Ovary (tissue), 3 donors: ENCODE measurements at regions not wholly inside any gene's neighbourhood (a gene's known extent, or its start where the extent isn't known, plus 50 kb on each side); places are given as distances from the start of the nearest gene placed in this dataset.

Experiments
- CTCF ChIP-seq, 3 donors: fragments of 450-650 bp in 2 of 3; fragments of 200-600 bp in 1 of 3; IDR thresholded peaks; one replicate each; pipeline versions ENCODE4 v1.5.1 to v1.8.0; 2016 to 2022; ENCODE audit warnings: antibody characterized with exemption in 3 of 3, mild to moderate bottlenecking in 1 of 3
- EP300 ChIP-seq: sonication (generic); formaldehyde crosslinking; IDR thresholded peaks from one replicate; pipeline ENCODE4 v1.6.1; 2017; ENCODE audit warnings: antibody characterized with exemption
- POLR2A ChIP-seq: fragments of 450-650 bp; IDR thresholded peaks from one replicate; pipeline ENCODE4 v1.6.1; 2017; ENCODE audit warnings: antibody characterized with exemption, mild to moderate bottlenecking, moderate library complexity
- donor health status: DM: no; HTN: no; CAD: no.

GRCh38 chr3:187520027-187520945 lies 149.9 kb downstream of the SST start:
- TF ChIP-seq POLR2A (no peak), CTCF (IDR thresholded peaks at IDR 0.05) (no peak), EP300 (no peak)
